Transverse colon (tissue), 3 donors: ENCODE measurements at regions not wholly inside any gene's neighbourhood (a gene's known extent, or its start where the extent isn't known, plus 50 kb on each side); places are given as distances from the start of the nearest gene placed in this dataset.

ENCODE experiments used
- CTCF ChIP-seq, 5 experiments: fragments of 200-600 bp in 3 of 5; fragments of 450-650 bp in 2 of 5; sonication (generic) in 3 of 5; IDR thresholded peaks; 1 replicate in 2 of 5; 2 replicates in 3 of 5; pipeline ENCODE4 v1.5.1; 2016 to 2017; ENCODE audit warnings: antibody characterized with exemption in 5 of 5, inconsistent platforms in 3 of 5, mild to moderate bottlenecking in 2 of 5, moderate library complexity in 1 of 5
- EP300 ChIP-seq: sonication (generic); formaldehyde crosslinking; IDR thresholded peaks from one replicate; pipeline ENCODE4 v1.6.1; 2017; ENCODE audit warnings: antibody characterized with exemption, low read depth

DNA sequence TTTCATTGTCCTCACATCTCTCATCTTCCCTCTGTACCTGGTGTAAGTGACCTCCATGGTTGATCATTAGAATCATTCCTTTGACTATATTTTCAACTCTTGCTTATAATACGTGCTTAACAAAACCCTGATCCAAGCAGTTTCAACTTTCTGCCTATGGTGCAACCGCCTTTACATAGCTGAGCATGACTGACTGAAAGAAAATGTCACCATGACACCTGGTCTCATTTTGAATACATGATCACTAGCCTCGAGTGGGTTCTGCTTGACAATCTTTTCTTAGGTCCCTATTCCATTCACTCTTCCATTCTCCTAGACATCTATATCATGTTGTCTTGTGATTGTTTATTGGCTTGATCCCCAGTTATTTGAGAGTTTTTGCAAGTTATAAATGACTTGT, 78.9 kb upstream of the STAM2 start:
- TF ChIP-seq CTCF (IDR thresholded peaks at IDR 0.05): no peak
- no peak for TF ChIP-seq EP300
